NCI-H2081 treated with DMSO at 0.1 percent for 48 hours (cell line): ENCODE measurements at regions not wholly inside any gene's neighbourhood (a gene's known extent, or its start where the extent isn't known, plus 50 kb on each side); places are given as distances from the start of the nearest gene placed in this dataset.

ENCODE experiments used
- DNase-seq: peaks from one replicate; lab custom pipeline; 2025; lab: John Stamatoyannopoulos, UW

DNA sequence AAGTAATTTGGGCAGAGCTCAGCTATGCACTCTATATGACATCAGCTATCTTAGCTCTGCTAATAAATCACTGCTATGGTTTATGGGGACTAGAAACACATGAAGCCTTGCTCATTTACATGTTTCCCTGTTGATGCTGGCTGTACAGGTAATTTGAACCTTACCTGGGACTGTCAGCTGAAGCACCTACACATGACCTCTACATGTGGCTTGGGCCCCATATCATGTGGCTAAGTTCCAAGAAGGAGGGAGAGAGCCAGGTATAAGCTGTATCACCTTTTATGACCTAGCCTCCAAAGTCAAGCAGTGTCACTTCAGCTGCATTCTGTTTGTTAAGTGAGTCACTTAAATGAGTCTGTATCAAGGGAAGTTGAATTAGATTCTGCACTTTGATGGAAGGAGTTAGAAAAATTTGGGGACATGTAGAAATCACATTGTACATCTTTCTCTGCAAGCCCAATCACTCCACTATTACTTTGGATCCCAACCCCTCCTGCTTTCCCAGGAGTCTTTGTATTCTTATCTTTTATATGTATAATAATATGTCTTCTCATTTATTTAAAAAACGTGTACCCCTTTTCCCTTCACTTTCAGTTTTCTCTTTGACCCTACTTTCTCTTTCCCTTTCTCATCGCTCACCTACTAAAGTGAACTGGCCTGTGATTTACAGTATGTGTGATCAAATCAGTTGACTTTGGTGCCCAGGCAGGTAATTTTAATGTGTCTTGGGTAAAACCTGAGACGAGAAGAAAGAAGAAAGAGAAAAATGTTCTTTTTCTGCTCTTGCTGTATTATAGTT, 53.4 kb upstream of the PRKACB start:
- no peak for DNase-seq

DNA sequence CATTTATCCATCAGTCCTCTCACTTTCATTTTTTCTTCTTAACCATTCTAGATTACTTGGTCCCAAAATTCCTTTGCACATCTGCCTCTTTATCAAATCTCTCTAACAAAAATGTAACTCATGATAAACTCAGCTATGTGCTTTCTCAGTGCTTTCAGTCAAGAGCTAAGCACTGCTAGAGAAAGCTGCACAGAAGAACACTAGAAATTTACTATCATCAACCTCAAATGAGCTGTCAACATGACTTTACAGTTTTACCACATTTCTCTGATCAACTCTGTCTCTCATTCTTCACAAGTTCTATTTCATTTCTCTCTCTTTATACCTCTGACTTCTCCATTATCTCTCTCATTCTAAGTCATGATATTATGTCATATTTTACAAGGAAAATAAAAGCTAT, 54.2 kb upstream of the PRKACB start:
- DNase-seq = no peak

- no peak for DNase-seq
These were observed 54.6 kb upstream of the PRKACB start for GRCh38 chr1:84089465-84089864.

DNA sequence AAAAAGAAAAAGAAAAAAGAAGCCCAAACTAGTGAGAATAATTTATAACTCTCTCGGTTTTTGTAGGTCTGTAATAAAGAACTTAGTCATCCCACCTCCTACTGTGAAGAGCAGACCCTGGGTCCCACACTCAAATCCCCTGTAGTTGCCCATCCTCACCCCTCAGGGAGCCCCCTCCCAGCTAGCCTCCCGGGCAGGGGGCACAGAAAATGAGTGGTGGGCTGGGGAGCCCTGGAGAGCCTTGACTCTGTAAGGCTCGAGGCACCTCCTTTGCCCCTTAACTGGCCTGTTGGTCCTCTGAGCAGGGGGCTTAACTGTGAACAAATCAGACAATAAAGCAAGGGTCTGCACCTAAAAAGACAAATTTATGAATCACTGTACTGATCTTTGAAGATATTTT, 57.5 kb upstream of the PRKACB start:
- no peak for DNase-seq

- no peak for DNase-seq
These were observed 57.9 kb upstream of the PRKACB start for GRCh38 chr1:84086189-84086588.

DNA sequence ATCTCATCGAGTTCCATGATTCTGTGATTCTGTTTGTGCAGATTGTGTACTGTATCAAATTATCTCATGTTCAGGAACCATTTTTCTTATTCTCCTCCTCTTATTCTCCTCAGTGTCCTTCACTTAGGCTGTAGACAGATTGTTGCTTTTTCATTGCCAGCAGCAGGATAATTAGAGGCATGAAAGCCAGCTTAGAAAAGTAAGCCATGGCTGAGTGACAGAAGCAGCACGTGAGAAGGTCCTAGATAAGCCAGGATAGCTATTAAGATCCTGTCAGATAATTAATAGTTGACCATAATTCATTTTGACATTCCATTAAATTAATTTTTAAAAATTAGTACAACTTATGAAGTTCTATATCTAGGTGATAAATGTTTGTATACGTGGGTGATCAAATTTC, 60.8 kb upstream of the PRKACB start:
- no peak for DNase-seq

DNA sequence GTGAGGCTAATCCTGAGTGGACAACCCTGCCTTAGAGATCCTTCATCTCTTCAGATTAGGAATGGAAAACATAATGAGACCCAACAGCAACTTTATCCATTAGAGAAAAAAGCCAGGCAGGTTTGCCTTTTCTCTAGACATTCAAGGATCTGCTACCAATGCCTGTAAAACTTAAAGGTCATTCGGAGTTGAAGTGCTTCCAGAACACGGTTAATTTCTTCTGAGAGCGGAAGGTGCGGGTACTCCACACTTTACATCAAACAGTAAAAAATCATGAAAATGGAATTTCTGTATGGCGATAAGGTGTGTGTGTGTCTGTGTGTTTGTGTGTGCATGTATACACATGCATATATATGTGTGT, 65.2 kb upstream of the PRKACB start:
- no peak for DNase-seq

DNA sequence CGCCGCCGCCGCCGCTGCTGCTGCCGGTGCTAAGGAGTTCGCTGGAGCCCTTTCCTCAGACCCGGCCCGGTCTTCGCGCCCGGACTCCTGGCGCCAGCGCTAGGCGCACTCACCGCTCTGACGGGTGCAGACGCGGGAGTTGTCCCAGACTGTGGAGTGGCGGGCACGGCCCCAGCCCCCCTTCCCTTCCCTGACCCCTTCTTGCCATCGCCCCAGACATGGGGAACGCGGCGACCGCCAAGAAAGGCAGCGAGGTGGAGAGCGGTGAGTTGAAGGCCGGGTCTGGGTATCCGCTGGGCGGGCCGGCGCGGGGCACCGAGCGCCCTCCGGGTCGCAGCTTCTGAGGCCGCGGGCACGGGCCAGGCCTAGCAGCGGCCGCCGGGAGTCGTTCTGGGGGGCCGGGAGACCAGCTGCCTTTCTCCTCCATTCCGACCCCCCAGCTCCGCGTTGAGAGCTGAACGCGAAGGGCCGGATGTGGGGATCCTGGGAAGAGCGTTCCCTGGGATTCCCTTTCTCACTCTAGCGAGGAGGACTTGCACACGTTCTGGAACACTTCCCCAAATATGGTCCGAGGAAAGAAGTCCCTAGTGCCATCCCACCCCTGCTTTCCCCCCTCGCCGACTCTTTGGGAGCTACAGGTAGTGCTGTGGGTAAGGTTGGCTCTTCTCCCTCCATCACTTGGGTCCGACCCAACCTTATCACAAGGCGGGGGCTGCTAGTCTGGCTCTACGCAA, 65.8 kb upstream of the PRKACB start:
- no peak for DNase-seq

DNA sequence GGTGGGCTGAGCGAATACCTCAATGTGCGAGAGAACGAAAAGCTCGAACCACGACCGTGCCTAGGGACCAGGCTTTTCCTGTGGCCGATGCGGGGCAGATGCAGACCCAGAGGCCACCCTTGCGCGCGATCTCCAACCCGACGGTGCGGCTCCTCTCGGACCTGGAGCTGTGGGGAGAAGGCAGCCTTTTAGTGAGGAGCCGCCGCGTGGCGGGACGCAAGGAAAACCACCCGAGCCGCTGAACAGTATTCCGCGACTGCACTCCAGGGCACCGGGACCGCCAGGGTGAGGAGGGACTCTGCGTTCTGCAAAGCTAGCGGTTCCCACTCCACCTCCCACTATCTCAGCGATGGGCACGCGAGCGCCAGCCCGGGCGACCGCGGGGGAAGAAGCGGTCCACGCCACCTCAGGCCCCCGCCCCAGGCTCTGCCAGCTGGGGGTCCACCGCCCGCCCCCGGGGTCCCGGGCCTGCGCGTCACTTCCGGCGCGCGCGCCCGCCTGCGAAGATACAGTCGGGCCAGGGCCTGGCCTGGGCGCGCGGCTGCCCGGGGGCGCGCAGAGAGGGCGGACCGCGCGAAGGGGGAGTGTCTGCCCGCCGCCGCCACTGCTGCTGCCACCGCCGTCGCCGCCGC, 66.5 kb upstream of the PRKACB start:
- DNase-seq = peak; percentile 50

DNA sequence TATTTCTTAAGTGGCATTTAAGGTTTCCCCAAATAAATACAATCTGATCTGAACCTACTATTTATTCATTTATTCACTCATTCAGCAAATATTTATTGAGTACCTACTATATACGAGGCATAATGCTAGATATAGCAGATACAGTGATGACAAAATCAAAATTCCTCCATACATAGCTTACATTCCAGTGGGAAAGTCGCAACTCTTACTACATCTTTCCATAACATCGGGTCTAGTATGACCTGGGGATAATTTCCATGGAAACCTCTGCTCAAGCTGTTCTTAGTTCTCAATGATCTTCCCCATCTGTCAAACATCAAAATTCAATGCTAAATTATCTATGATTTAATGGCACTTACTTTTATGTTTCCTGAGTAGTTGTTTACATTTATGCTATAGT, 70.8 kb upstream of the PRKACB start:
- no peak for DNase-seq

GRCh38 chr1:84069236-84069845, 70.4 kb upstream of the TTLL7 start:
- no peak for DNase-seq

DNA sequence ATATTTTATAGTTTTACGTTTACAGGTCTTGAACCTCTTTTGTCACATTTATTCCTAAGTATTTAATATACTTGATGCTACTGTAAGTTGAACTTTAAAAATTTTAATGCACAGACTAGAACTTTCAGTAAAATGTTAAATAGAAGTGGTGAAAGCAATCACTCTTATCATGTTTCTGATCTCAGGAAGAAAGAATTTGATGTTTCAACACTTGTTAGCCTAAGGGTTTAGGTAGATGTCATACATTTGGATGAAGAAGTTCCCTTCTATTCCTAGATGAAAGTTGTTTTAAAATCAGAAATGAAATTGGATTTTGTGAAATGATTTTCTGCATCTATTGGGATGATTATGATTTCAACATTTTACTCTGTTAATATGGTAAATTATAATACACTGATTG, 63.6 kb upstream of the TTLL7 start:
- DNase-seq = no peak

DNA sequence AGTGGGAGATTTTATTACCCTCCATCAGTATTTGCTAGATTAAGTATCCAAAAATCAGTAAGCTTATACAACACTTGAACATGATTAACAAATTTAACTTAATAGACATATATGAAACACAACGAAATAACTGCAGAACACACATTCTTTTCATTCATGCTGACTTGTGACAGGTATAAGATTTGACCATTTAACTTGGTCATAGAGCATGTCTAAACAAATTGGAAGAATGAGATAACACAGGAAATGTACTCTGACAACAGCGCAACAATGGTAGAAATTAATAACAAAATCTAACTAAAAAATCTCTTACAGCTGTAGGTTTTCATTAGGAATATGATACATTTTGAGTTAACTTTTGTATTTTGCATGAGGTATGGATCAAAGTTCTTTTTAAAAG, 62.4 kb upstream of the TTLL7 start:
- DNase-seq = no peak

- DNase-seq = no peak
These were observed 61.8 kb upstream of the TTLL7 start for GRCh38 chr1:84060781-84061180.

DNA sequence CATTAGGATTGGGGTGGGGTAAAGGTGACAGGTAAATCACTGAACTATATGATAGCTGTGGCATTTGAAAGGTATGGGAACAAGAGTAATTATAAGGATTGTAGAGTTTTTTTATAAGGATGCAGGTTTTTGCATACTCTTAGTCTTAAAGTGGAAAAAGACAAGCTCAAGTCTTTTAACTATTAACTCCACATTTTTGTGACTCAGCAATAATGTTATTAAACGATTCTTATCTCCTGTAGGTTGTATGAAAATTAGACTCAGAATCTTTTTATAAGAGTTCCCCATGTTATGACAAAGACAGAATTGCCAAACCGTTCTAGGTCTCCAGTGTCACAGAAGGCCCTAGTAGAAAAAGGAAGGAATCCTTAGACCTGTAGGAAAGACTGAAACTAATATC, 49.9 kb upstream of the TTLL7 start:
- DNase-seq = no peak
